NCI-H82 treated with DMSO at 0.1 percent for 48 hours (cell line): ENCODE measurements at regions not wholly inside any gene's neighbourhood (a gene's known extent, or its start where the extent isn't known, plus 50 kb on each side); places are given as distances from the start of the nearest gene placed in this dataset.
"Not testable (repeated sequence)": the region's sequence is repeated elsewhere in the genome, so short reads cannot be mapped to it uniquely, and the experiment has no call there.

Experiments
- DNase-seq: peaks from one replicate; lab custom pipeline; 2025; ENCODE audit not compliant: unreplicated experiment; lab: John Stamatoyannopoulos, UW

GRCh38 chr7:6937746-6938145 lies 111.7 kb upstream of the CCZ1B start:
- not testable (repeated sequence) for DNase-seq

- not testable (repeated sequence) for DNase-seq
Observed at GRCh38 chr7:6938284-6938683, 112.2 kb upstream of the CCZ1B start.

GRCh38 chr7:6939126-6939525 lies 113.1 kb upstream of the CCZ1B start:
- not testable (repeated sequence) for DNase-seq

GRCh38 chr7:6939896-6940295 lies 113.8 kb upstream of the CCZ1B start:
- DNase-seq: not testable (repeated sequence)

GRCh38 chr7:6946873-6947272 lies 120.8 kb upstream of the CCZ1B start:
- not testable (repeated sequence) for DNase-seq

- not testable (repeated sequence) for DNase-seq
Observed at GRCh38 chr7:6950231-6950630, 124.2 kb upstream of the CCZ1B start.

GRCh38 chr7:6951553-6951952 lies 125.5 kb upstream of the CCZ1B start:
- DNase-seq: not testable (repeated sequence)

GRCh38 chr7:6953138-6953797 lies 127.2 kb upstream of the CCZ1B start:
- DNase-seq: not testable (repeated sequence)

GRCh38 chr7:6953798-6954181 lies 127.7 kb upstream of the CCZ1B start:
- DNase-seq: not testable (repeated sequence)

- not testable (repeated sequence) for DNase-seq
Observed at GRCh38 chr7:6955385-6955784, 129.3 kb upstream of the CCZ1B start.

GRCh38 chr7:6955990-6956566 lies 130.0 kb upstream of the CCZ1B start:
- not testable (repeated sequence) for DNase-seq

- not testable (repeated sequence) for DNase-seq
Observed at GRCh38 chr7:6958371-6958770, 132.3 kb upstream of the CCZ1B start.

- DNase-seq: not testable (repeated sequence)
Observed at GRCh38 chr7:6959942-6960341, 133.9 kb upstream of the CCZ1B start.

GRCh38 chr7:6962871-6963270 lies 136.8 kb upstream of the CCZ1B start:
- not testable (repeated sequence) for DNase-seq

GRCh38 chr7:6965051-6965450 lies 139.0 kb upstream of the CCZ1B start:
- not testable (repeated sequence) for DNase-seq

GRCh38 chr7:6970180-6970579 lies 144.1 kb upstream of the CCZ1B start:
- not testable (repeated sequence) for DNase-seq

- DNase-seq: not testable (repeated sequence)
Observed at GRCh38 chr7:6974876-6975275, 148.8 kb upstream of the CCZ1B start.

GRCh38 chr7:6975346-6975745 lies 149.3 kb upstream of the CCZ1B start:
- DNase-seq: not testable (repeated sequence)

- DNase-seq: not testable (repeated sequence)
Observed at GRCh38 chr7:6977368-6977767, 151.3 kb upstream of the CCZ1B start.

- DNase-seq: not testable (repeated sequence)
Observed at GRCh38 chr7:6978326-6978725, 152.3 kb upstream of the CCZ1B start.

- DNase-seq: not testable (repeated sequence)
Observed at GRCh38 chr7:6979456-6979855, 153.4 kb upstream of the CCZ1B start.

- not testable (repeated sequence) for DNase-seq
Observed at GRCh38 chr7:6982375-6982774, 156.3 kb upstream of the CCZ1B start.

- DNase-seq: not testable (repeated sequence)
Observed at GRCh38 chr7:6986892-6987291, 160.8 kb upstream of the CCZ1B start.
